GM18505 (cell line): ENCODE measurements at regions not wholly inside any gene's neighbourhood (a gene's known extent, or its start where the extent isn't known, plus 50 kb on each side); places are given as distances from the start of the nearest gene placed in this dataset.

Experiments
- ATAC-seq: cut with Tn5 transposase; IDR thresholded peaks from one replicate; pipeline ENCODE4 v1.9.1; 2021; ENCODE audit not compliant: unreplicated experiment
- POLR2A ChIP-seq: IDR thresholded peaks from 4 replicates; pipeline ENCODE4 v1.6.1; 2011; ENCODE audit warnings: borderline replicate concordance; ENCODE audit not compliant: insufficient read depth, insufficient read length; ENCODE audit errors: extremely low read depth

GRCh38 chr10:3478153-3478552 lies 305.6 kb upstream of the PITRM1 start:
- ATAC-seq = no peak
- no peak for TF ChIP-seq POLR2A

- ATAC-seq = peak; percentile 67
- TF ChIP-seq POLR2A = no peak
Observed at GRCh38 chr10:3477683-3478082, 305.1 kb upstream of the PITRM1 start.

DNA sequence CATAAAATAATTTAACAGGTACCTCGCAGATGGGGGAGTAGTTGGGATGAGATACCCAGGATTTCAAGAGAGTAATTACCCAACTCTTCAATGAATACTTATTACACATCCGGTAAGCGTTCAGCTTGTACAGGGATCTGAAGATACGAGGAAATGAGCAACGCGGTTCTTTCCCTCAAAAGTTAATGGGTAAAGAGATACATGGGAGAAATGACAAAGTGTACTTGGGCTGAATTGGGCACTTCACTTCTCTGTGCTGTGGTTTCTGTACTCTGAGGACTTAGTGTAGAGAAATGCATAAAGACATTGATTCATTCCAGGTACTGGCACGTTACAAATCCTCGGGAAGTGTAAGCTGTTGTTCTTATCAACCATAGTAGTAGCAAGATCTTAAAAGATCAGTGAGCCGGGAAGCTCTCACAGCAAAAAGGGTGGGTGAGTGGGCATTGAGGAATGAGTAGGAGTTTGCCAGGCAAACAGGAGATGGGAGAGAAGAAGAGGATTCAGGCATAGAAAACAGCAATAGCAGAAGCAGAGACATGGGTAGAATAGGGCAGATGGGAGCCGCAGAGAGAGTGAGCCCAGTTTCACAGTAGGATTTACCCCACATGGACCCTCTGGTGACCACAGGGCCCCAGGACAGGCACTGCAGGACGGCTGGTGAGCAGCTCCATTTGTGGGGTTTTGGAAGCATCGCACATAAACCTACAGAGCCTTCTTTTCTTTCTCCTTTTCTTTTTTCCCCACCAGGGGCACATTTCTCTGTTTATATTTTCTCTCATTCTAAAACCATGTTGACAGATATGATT lies 304.3 kb upstream of the PITRM1 start:
- no peak for ATAC-seq
- TF ChIP-seq POLR2A = no peak

DNA sequence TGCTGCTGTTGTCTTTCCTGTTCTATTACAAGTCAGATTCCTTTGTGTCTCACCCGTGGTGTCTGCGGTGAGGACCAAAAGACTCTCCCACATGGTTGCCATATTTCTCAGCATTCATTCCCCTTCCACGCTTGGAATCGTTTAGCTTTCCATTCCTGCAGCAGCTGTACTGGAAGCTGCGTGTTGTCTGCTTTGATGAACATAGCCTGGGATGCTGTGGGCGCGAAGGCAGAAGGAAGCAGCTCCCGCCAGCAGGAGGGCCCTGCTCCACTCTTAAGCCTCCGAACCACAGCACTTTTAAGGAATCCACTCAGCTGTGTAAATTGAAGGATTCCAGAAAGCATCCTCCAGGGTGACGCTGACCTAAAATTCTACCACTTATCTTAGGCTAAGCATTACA lies 303.6 kb upstream of the PITRM1 start:
- ATAC-seq = no peak
- TF ChIP-seq POLR2A = no peak

- TF ChIP-seq POLR2A = no peak
- no peak for ATAC-seq
Observed at GRCh38 chr10:3475367-3475766, 302.8 kb upstream of the PITRM1 start.

GRCh38 chr10:3474266-3474665 lies 301.7 kb upstream of the PITRM1 start:
- no peak for ATAC-seq
- TF ChIP-seq POLR2A = no peak

DNA sequence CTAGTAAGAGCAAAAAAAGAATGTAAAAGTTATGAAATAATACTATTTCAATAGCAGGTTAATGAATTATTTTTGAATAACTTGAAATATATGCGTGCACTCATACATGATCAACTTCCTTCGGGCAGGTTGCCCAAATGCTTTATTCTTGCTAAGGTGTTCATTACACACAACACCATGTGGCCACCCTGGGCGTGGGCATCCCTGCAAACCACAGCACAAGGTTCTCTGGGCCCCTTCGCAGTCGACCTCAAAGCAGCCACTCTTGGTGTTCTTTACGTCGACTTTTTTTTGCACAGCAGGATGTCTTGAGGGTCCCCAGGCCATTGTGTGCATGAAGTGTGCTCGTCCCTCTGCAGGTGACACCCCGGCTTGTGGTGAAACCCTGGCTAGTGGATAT lies 300.7 kb upstream of the PITRM1 start:
- ATAC-seq = no peak
- no peak for TF ChIP-seq POLR2A

DNA sequence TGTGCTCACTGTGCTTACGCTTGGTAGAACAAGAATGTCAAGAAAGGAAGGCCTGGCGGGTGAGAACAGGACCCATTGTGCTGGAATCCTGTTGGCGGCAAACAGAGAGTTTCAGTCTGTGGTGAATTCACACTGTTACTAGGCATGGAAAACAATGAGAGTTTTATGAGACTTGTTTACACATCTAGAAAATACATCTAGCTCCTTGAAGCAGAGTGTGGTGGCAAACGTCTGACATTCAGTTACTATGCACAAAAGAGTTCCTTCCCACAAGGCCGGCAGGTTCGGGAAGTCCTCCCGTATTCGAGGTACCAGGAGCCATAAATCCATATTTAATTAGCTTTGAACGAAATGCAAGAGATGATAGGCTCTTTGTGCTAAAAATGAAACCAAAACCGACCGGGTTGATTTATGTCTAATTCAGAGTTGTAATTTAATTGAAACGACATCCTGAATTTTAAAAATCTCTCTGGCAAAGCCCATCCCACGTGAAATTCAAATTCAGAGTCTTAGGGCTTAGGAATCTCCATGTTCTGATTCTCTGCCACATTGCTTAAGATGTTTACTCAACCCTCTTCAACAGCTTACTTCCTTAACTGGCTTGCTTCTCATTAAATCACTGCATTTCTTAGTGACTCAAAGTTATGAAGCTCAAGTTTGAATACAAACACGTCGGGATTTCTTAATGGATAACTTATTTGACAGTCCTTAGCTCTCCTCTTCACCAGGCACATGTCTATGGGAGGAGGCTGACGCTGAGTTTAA lies 299.9 kb upstream of the PITRM1 start:
- no peak for ATAC-seq
- TF ChIP-seq POLR2A = no peak

GRCh38 chr10:3471927-3472286 lies 299.3 kb upstream of the PITRM1 start:
- ATAC-seq = no peak
- no peak for TF ChIP-seq POLR2A

DNA sequence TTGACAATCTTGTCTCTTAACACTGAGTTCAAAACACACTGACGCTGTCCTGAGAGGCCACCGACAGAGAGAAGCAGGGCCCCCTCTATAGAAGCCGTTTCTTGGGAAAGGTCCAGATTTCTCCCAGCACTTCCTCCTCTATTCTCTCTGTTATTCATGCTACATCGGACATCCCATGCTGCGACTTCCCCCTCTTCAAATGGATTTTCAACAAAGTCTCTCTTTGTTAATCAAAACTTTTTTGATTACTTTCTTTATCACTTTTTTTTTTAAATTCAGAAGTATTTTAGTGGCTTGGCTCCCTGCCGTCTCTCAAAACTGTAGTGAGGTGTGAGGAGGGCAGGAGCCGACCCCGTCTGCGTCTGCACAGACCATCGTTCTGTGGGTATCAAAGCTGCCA lies 298.9 kb upstream of the PITRM1 start:
- no peak for ATAC-seq
- no peak for TF ChIP-seq POLR2A

DNA sequence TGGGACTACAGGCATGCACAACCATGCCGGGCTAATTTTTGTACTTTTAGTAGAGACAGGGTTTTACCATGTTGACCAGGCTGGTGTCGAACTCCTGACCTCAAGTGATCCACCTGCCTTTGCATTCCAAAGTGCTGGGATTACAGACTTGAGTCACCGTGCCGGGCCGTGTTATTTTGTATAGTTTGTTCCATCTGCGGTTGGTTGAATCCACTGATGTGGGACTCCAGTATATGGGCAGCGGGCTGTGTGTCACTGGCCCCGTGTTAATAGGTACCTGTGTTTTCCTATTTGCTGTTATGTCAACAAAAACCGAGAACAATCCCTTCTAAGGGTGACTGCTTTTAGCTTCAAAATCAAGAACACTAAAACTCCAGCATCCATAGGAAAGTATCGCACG lies 297.6 kb upstream of the PITRM1 start:
- TF ChIP-seq POLR2A = no peak
- ATAC-seq = no peak

DNA sequence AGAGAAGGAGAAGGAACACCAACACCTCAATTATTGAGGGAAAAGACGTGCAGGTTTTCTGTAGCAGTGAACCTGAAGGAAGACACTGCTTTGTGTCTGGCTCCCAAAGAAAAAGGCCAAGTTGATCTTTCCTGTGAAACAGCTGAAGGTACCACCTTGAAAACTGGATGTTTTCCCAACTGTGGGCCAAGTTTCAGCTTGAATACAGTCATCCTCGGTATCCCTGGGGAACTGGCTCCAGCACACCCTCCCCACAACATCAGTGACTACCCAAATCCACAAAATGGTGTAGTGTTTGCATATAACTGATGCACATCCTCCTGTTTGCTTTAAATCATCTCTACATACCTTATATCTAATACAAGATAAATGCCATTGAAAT lies 297.0 kb upstream of the PITRM1 start:
- TF ChIP-seq POLR2A = no peak
- ATAC-seq = no peak

- ATAC-seq = no peak
Observed at GRCh38 chr10:3468919-3469638, 296.5 kb upstream of the PITRM1 start.

More at GRCh38 chr10:3468919-3469638, 296.5 kb upstream of the PITRM1 start:
- TF ChIP-seq POLR2A = no peak
